ENCODE measurements at regions not wholly inside any gene's neighbourhood (a gene's known extent, or its start where the extent isn't known, plus 50 kb on each side); places are given as distances from the start of the nearest gene placed in this dataset.

DNA sequence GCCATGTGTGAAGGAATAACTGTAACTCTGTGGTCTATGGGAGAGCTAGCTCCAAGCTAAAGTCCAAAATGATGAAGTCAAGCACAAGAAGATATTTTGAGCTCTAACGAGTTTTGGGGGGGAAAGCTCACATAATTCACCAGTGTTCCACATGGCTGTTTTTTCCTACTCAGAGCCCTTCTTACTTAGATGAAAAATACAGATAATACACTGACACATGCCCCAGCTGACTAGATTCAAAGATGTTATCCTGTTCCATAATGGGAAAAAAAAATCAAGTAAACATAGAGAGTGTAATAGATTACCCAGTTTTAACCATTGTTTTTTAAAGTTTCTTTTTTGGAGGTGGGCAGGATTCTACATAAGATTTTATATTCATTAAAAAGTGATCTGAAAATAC, 86.6 kb downstream of the PRLHR start:
- no peak overlapping the region for H3K9ac ChIP-seq (ENCODE audit: low read depth in 1 of 2, low read length in 2 of 2)
- H3K36me3 ChIP-seq (ENCODE audit: control insufficient read depth in 4 of 4, insufficient read depth in 3 of 4, low read depth in 1 of 4, low read length in 3 of 4): no peaks in the 10 kb centered on the region
- no peak overlapping the region for H3K4me3 ChIP-seq (ENCODE audit: low read depth in 1 of 3, low read length in 3 of 3)
- TF ChIP-seq GABPA (IDR thresholded peaks at IDR 0.05 in 1 of 2, conservative IDR thresholded peaks at IDR 0.05 in 1 of 2) (no peak), JUND (IDR thresholded peaks at IDR 0.05) (no peak), TAF1 (conservative IDR thresholded peaks at IDR 0.05) (no peak), SP1 (IDR thresholded peaks at IDR 0.05) (no peak), EGR1 (IDR thresholded peaks at IDR 0.05; ENCODE audit: low read depth in 2 of 2) (no peak), NR2F2 (IDR thresholded peaks at IDR 0.05) (no peak), YY1 (IDR thresholded peaks at IDR 0.05) (no peak), FOXA1 (IDR thresholded peaks at IDR 0.05) (no peak), RAD21 (IDR thresholded peaks at IDR 0.05) (no peak), RXRA (IDR thresholded peaks at IDR 0.05) (no peak)
- TF ChIP-seq, protein P1, sequence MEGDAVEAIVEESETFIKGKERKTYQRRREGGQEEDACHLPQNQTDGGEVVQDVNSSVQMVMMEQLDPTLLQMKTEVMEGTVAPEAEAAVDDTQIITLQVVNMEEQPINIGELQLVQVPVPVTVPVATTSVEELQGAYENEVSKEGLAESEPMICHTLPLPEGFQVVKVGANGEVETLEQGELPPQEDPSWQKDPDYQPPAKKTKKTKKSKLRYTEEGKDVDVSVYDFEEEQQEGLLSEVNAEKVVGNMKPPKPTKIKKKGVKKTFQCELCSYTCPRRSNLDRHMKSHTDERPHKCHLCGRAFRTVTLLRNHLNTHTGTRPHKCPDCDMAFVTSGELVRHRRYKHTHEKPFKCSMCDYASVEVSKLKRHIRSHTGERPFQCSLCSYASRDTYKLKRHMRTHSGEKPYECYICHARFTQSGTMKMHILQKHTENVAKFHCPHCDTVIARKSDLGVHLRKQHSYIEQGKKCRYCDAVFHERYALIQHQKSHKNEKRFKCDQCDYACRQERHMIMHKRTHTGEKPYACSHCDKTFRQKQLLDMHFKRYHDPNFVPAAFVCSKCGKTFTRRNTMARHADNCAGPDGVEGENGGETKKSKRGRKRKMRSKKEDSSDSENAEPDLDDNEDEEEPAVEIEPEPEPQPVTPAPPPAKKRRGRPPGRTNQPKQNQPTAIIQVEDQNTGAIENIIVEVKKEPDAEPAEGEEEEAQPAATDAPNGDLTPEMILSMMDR (IDR thresholded peaks at IDR 0.05; ENCODE audit: low read depth, low read length, missing input control): no peak
- TF ChIP-seq, protein P2, sequence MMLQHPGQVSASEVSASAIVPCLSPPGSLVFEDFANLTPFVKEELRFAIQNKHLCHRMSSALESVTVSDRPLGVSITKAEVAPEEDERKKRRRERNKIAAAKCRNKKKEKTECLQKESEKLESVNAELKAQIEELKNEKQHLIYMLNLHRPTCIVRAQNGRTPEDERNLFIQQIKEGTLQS (IDR thresholded peaks at IDR 0.05): no peak
- TF ChIP-seq, protein P3, sequence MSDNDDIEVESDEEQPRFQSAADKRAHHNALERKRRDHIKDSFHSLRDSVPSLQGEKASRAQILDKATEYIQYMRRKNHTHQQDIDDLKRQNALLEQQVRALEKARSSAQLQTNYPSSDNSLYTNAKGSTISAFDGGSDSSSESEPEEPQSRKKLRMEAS (IDR thresholded peaks at IDR 0.05): no peak
- TF ChIP-seq, protein P4, sequence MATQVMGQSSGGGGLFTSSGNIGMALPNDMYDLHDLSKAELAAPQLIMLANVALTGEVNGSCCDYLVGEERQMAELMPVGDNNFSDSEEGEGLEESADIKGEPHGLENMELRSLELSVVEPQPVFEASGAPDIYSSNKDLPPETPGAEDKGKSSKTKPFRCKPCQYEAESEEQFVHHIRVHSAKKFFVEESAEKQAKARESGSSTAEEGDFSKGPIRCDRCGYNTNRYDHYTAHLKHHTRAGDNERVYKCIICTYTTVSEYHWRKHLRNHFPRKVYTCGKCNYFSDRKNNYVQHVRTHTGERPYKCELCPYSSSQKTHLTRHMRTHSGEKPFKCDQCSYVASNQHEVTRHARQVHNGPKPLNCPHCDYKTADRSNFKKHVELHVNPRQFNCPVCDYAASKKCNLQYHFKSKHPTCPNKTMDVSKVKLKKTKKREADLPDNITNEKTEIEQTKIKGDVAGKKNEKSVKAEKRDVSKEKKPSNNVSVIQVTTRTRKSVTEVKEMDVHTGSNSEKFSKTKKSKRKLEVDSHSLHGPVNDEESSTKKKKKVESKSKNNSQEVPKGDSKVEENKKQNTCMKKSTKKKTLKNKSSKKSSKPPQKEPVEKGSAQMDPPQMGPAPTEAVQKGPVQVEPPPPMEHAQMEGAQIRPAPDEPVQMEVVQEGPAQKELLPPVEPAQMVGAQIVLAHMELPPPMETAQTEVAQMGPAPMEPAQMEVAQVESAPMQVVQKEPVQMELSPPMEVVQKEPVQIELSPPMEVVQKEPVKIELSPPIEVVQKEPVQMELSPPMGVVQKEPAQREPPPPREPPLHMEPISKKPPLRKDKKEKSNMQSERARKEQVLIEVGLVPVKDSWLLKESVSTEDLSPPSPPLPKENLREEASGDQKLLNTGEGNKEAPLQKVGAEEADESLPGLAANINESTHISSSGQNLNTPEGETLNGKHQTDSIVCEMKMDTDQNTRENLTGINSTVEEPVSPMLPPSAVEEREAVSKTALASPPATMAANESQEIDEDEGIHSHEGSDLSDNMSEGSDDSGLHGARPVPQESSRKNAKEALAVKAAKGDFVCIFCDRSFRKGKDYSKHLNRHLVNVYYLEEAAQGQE (IDR thresholded peaks at IDR 0.05): no peak
- H3K27ac ChIP-seq (ENCODE audit: low read depth in 1 of 2, low read length in 2 of 2): no peak overlapping the region
- H3K9me3 ChIP-seq (ENCODE audit: control insufficient read depth in 4 of 4, low read length in 3 of 4): no peaks in the 10 kb centered on the region
- no peaks in the 10 kb centered on the region for H3K27me3 ChIP-seq (ENCODE audit: control insufficient read depth in 4 of 4, insufficient read depth in 4 of 4, low read length in 3 of 4)
- 59% methylated on average over 1 of the region's 1 CpG for WGBS
- no peaks in the 10 kb centered on the region for H3K4me1 ChIP-seq (ENCODE audit: control insufficient read depth in 4 of 4, insufficient read depth in 4 of 4, low read length in 3 of 4)
- no peak for DNase-seq (ENCODE audit: low spot score)

DNA sequence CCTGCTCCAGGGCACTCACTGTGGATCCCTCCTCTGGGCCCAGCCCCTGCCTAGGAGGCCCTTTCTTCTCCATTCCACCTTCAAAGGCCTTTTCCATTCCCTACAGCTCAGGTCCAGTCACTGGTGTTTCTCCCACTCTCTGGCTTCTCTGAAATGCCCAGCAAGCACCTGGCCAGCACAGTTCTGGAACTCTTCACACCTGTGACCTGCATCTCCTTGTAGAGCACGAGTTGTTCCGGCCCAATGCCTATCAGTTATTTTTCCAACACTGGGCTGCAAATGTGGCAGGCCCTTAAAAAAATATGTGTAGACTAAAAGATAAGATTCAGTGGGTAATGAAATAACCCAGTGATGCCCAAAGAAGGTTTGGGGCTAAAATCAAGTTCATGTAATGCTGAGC, 87.1 kb downstream of the PRLHR start:
- WGBS: 87% methylated on average over 2 of the region's 2 CpGs
- Histone ChIP-seq H3K4me1 (ENCODE audit: control insufficient read depth in 4 of 4, insufficient read depth in 4 of 4, low read length in 3 of 4) (no peaks in the 10 kb centered on the region), H3K27ac (ENCODE audit: low read depth in 1 of 2, low read length in 2 of 2) (no peak overlapping the region), H3K4me3 (ENCODE audit: low read depth in 1 of 3, low read length in 3 of 3) (no peak overlapping the region), H3K9me3 (ENCODE audit: control insufficient read depth in 4 of 4, low read length in 3 of 4) (no peaks in the 10 kb centered on the region), H3K36me3 (ENCODE audit: control insufficient read depth in 4 of 4, insufficient read depth in 3 of 4, low read depth in 1 of 4, low read length in 3 of 4) (no peaks in the 10 kb centered on the region), H3K27me3 (ENCODE audit: control insufficient read depth in 4 of 4, insufficient read depth in 4 of 4, low read length in 3 of 4) (no peaks in the 10 kb centered on the region), H3K9ac (ENCODE audit: low read depth in 1 of 2, low read length in 2 of 2) (no peak overlapping the region)
- DNase-seq (ENCODE audit: low spot score): no peak
- TF ChIP-seq HNF4A (conservative IDR thresholded peaks at IDR 0.05): no peak
- TF ChIP-seq, protein P2 (IDR thresholded peaks at IDR 0.05): no peak
- TF ChIP-seq, protein P1 (IDR thresholded peaks at IDR 0.05; ENCODE audit: low read depth, low read length, missing input control): no peak
- no peak for TF ChIP-seq GABPA (IDR thresholded peaks at IDR 0.05 in 1 of 2, conservative IDR thresholded peaks at IDR 0.05 in 1 of 2)
- TF ChIP-seq, protein P4 (IDR thresholded peaks at IDR 0.05): no peak
- TF ChIP-seq, protein P3 (IDR thresholded peaks at IDR 0.05): no peak
- TF ChIP-seq RXRA (IDR thresholded peaks at IDR 0.05): no peak
